H1 (cell line): ENCODE measurements at regions not wholly inside any gene's neighbourhood (a gene's known extent, or its start where the extent isn't known, plus 50 kb on each side); places are given as distances from the start of the nearest gene placed in this dataset.

Experiments used
- TAF1 ChIP-seq: IDR thresholded peaks from 2 replicates; pipeline ENCODE4 v1.6.1; 2011; ENCODE audit warnings: mild to moderate bottlenecking, low read depth, low read length

DNA sequence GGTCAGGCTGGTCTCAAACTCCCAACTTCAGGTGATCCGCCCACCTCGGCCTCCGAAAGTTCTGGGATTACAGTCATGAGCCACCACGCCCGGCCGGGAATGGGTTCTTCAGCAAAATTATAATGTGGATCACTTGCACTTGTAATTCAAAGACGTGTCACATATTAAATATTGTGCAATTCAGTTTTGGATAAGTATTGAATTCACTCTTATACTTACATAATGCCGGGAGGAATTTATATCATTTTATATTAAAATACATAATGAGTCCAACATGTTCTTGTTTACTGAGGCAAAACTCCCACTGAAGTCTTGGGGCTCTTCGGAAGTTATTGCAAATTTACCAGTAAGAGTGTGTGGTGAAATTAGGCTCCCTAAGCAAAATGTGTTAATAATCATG lies 635.2 kb upstream of the LUZP2 start (continued):
- no peak for TF ChIP-seq TAF1
